HG03571 (cell line): ENCODE measurements at regions not wholly inside any gene's neighbourhood (a gene's known extent, or its start where the extent isn't known, plus 50 kb on each side); places are given as distances from the start of the nearest gene placed in this dataset.

Experiments used
- ATAC-seq: cut with Tn5 transposase; IDR thresholded peaks from one replicate; pipeline ENCODE4 v1.9.1; 2021; ENCODE audit not compliant: unreplicated experiment

GRCh38 chr6:137688230-137688971 lies 178.7 kb upstream of the TNFAIP3 start:
- ATAC-seq, result no peak

- ATAC-seq, result no peak
These were observed 177.7 kb upstream of the TNFAIP3 start for GRCh38 chr6:137689377-137689776.

GRCh38 chr6:137690034-137690433 lies 177.0 kb upstream of the TNFAIP3 start:
- ATAC-seq, result no peak

- no peak for ATAC-seq
These were observed 176.3 kb upstream of the TNFAIP3 start for GRCh38 chr6:137690721-137691120.

- no peak for ATAC-seq
These were observed 174.8 kb upstream of the TNFAIP3 start for GRCh38 chr6:137692308-137692707.

GRCh38 chr6:137692806-137693205 lies 174.3 kb upstream of the TNFAIP3 start:
- ATAC-seq, result no peak

GRCh38 chr6:137693711-137694110 lies 173.3 kb upstream of the TNFAIP3 start:
- no peak for ATAC-seq

GRCh38 chr6:137696765-137697164 lies 170.3 kb upstream of the TNFAIP3 start:
- no peak for ATAC-seq

GRCh38 chr6:137697267-137697938 lies 169.7 kb upstream of the TNFAIP3 start:
- no peak for ATAC-seq

GRCh38 chr6:137698636-137699030 lies 168.4 kb upstream of the TNFAIP3 start:
- no peak for ATAC-seq

- no peak for ATAC-seq
These were observed 167.9 kb upstream of the TNFAIP3 start for GRCh38 chr6:137699031-137699683.

- no peak for ATAC-seq
These were observed 166.9 kb upstream of the TNFAIP3 start for GRCh38 chr6:137700161-137700560.

- no peak for ATAC-seq
These were observed 166.1 kb upstream of the TNFAIP3 start for GRCh38 chr6:137700751-137701477.

- no peak for ATAC-seq
These were observed 165.1 kb upstream of the TNFAIP3 start for GRCh38 chr6:137701942-137702341.

- ATAC-seq, result no peak
These were observed 164.2 kb upstream of the TNFAIP3 start for GRCh38 chr6:137702791-137703424.

GRCh38 chr6:137704802-137705159 lies 162.3 kb upstream of the TNFAIP3 start:
- ATAC-seq, result no peak

- no peak for ATAC-seq
These were observed 161.6 kb upstream of the TNFAIP3 start for GRCh38 chr6:137705160-137706082.

GRCh38 chr6:137706083-137706750 lies 160.8 kb upstream of the TNFAIP3 start:
- no peak for ATAC-seq

GRCh38 chr6:137707038-137707589 lies 159.9 kb upstream of the TNFAIP3 start:
- ATAC-seq, result no peak
